ENCODE measurements at regions not wholly inside any gene's neighbourhood (a gene's known extent, or its start where the extent isn't known, plus 50 kb on each side); places are given as distances from the start of the nearest gene placed in this dataset.
A peak's percentile ranks its signal among the peaks of the same experiment; 100 is the strongest.

DNA sequence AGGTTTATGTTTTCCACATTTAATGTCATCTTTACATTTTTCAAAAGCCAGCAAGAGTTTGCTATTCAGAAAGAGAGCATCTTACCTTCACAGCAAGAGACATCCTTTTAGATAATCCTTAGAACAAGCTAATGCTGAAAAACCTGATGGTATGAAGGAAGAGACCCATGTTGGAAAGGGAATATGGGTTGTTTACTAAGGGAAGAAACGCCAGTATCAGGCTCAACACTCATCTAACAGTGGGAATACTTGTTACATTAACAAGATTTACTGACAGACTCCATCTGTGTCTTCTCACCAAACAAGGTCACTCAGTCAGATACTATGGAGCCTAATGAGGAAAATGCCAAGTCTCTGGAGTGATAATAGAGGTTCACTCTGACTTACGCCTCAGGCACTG, 1474.1 kb upstream of the SLC39A10 start:
- Histone ChIP-seq H3K4me2 (ENCODE audit: low read length) (no peak overlapping the region), H3K79me2 (ENCODE audit: low read length) (no peaks in the 10 kb centered on the region), H3K9me3 (ENCODE audit: insufficient read depth, low read length) (no peaks in the 10 kb centered on the region), H3K9ac (ENCODE audit: low read length) (no peak overlapping the region), H2AFZ (ENCODE audit: low read depth, low read length) (no peak overlapping the region), H4K20me1 (ENCODE audit: insufficient read depth, low read length) (no peaks in the 10 kb centered on the region), H3K36me3 (replicated peaks; ENCODE audit: low read depth, low read length) (no peaks in the 10 kb centered on the region), H3K27me3 (ENCODE audit: low read depth, low read length) (no peaks in the 10 kb centered on the region), H3K4me3 (ENCODE audit: low read length) (no peak overlapping the region), H3K27ac (ENCODE audit: low read length) (no peak overlapping the region), H3K4me1 (ENCODE audit: low read length) (no peaks in the 10 kb centered on the region)
- TF ChIP-seq CTCF (IDR thresholded peaks at IDR 0.05; ENCODE audit: low read depth, low read length) (no peak), EZH2phosphoT487 (IDR thresholded peaks at IDR 0.05; ENCODE audit: low read depth) (no peak)

DNA sequence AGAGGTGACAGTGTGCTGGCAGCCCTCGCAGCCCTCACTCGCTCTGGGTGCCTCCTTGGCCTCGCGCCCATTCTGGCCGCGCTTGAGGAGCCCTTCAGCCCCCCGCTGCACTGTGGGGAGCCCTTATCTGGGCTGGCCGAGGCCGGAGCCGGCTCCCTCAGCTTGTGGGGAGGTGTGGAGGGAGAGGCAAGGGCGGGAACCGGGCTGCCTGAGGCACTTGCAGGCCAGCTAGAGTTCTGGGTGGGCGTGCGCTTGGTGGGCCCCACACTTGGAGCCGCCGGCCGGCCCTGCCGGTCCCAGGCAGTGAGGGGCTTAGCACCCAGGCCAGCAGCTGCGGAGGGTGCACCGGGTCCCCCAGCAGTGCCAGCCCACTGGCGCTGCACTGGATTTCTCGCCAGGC, 1480.9 kb upstream of the SLC39A10 start:
- Histone ChIP-seq H3K79me2 (ENCODE audit: low read length) (no peaks in the 10 kb centered on the region), H3K9me3 (ENCODE audit: insufficient read depth, low read length) (no peaks in the 10 kb centered on the region), H3K4me2 (ENCODE audit: low read length) (no peak overlapping the region), H3K36me3 (replicated peaks; ENCODE audit: low read depth, low read length) (no peaks in the 10 kb centered on the region), H3K4me1 (ENCODE audit: low read length) (no peaks in the 10 kb centered on the region), H3K27me3 (ENCODE audit: low read depth, low read length) (no peaks in the 10 kb centered on the region), H3K27ac (ENCODE audit: low read length) (no peak overlapping the region), H3K4me3 (ENCODE audit: low read length) (no peak overlapping the region), H4K20me1 (ENCODE audit: insufficient read depth, low read length) (no peaks in the 10 kb centered on the region), H3K9ac (ENCODE audit: low read length) (no peak overlapping the region), H2AFZ (ENCODE audit: low read depth, low read length) (no peak overlapping the region)
- no peak for TF ChIP-seq EZH2phosphoT487 (IDR thresholded peaks at IDR 0.05; ENCODE audit: low read depth)
- TF ChIP-seq CTCF (IDR thresholded peaks at IDR 0.05; ENCODE audit: low read depth, low read length), result no peak

GRCh38 chr2:194166818-194167217, 1490.2 kb upstream of the SLC39A10 start:
- Histone ChIP-seq H3K4me1 (ENCODE audit: low read length) (no peaks in the 10 kb centered on the region), H3K9ac (ENCODE audit: low read length) (no peak overlapping the region), H3K4me3 (ENCODE audit: low read length) (no peak overlapping the region), H3K4me2 (ENCODE audit: low read length) (no peak overlapping the region), H4K20me1 (ENCODE audit: insufficient read depth, low read length) (no peaks in the 10 kb centered on the region), H3K9me3 (ENCODE audit: insufficient read depth, low read length) (no peaks in the 10 kb centered on the region), H2AFZ (ENCODE audit: low read depth, low read length) (no peak overlapping the region), H3K27me3 (ENCODE audit: low read depth, low read length) (no peaks in the 10 kb centered on the region), H3K27ac (ENCODE audit: low read length) (no peak overlapping the region), H3K79me2 (ENCODE audit: low read length) (no peaks in the 10 kb centered on the region), H3K36me3 (replicated peaks; ENCODE audit: low read depth, low read length) (no peaks in the 10 kb centered on the region)
- TF ChIP-seq CTCF (IDR thresholded peaks at IDR 0.05; ENCODE audit: low read depth, low read length) (peak; percentile 62), EZH2phosphoT487 (IDR thresholded peaks at IDR 0.05; ENCODE audit: low read depth) (no peak)

DNA sequence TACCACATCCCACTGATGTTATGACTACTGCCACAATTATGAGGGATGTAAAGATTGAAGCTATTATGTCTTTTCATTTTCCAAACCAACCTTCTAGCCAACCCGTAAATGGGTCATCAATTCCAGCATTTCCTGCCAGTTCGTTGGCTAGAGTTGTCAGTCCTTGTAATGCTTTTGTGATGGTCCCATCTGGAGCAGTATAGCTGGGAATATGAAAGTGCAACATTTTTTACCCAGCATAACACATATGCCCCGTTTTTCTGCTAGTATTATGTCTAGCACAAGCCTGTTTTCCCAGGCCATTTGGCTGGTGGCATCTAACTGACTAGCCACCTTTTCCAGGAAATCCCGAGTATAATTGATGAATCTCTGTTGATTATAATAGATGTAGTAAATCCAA, 1501.6 kb upstream of the SLC39A10 start:
- H3K4me3 ChIP-seq (ENCODE audit: low read length), result no peak overlapping the region
- H3K4me1 ChIP-seq (ENCODE audit: low read length), result no peaks in the 10 kb centered on the region
- H3K27me3 ChIP-seq (ENCODE audit: low read depth, low read length), result no peaks in the 10 kb centered on the region
- H4K20me1 ChIP-seq (ENCODE audit: insufficient read depth, low read length), result no peaks in the 10 kb centered on the region
- no peak for TF ChIP-seq EZH2phosphoT487 (IDR thresholded peaks at IDR 0.05; ENCODE audit: low read depth)
- TF ChIP-seq CTCF (IDR thresholded peaks at IDR 0.05; ENCODE audit: low read depth, low read length), result no peak
- H3K27ac ChIP-seq (ENCODE audit: low read length), result no peak overlapping the region
- no peak overlapping the region for H3K9ac ChIP-seq (ENCODE audit: low read length)
- H3K36me3 ChIP-seq (replicated peaks; ENCODE audit: low read depth, low read length), result no peaks in the 10 kb centered on the region
- no peaks in the 10 kb centered on the region for H3K79me2 ChIP-seq (ENCODE audit: low read length)
- H3K9me3 ChIP-seq (ENCODE audit: insufficient read depth, low read length), result no peaks in the 10 kb centered on the region
- H3K4me2 ChIP-seq (ENCODE audit: low read length), result no peak overlapping the region
- H2AFZ ChIP-seq (ENCODE audit: low read depth, low read length), result no peak overlapping the region
